Astrocyte of the cerebellum (primary cell): ENCODE measurements at regions not wholly inside any gene's neighbourhood (a gene's known extent, or its start where the extent isn't known, plus 50 kb on each side); places are given as distances from the start of the nearest gene placed in this dataset.

ENCODE experiments used
- DNase-seq: peaks from one replicate; pipeline ENCODE4 v3.0.0-alpha.2; 2011; ENCODE audit warnings: low read depth
- H3K4me3 ChIP-seq: 2 replicates; pipeline ENCODE4 v1.5.1; 2011; ENCODE audit warnings: mild to moderate bottlenecking, low read depth, low read length, moderate library complexity
- CTCF ChIP-seq: IDR thresholded peaks from 2 replicates; pipeline ENCODE4 v1.5.1; 2012; ENCODE audit warnings: low read length, low read depth, moderate library complexity, mild to moderate bottlenecking; ENCODE audit errors: missing control alignments
- in situ Hi-C: cut with HindIII; loops from 2 replicates; pipeline ENCODE4 v1.10.0; 2017; ENCODE audit warnings: low sequenced_read_pairs

- TF ChIP-seq CTCF, result no peak
- in situ Hi-C loops, result no loop called here
These were observed 69.7 kb downstream of the TMEM174 start for GRCh38 chr5:73242735-73243134.

GRCh38 chr5:73238873-73239272 lies 65.9 kb downstream of the TMEM174 start:
- in situ Hi-C loops, result loop anchor here (10.0 kb wide), 2 partner anchors 186 to 324 kb away; no protein-coding TSS in a partner anchor
- no peak for TF ChIP-seq CTCF
- no peak overlapping the region for H3K4me3 ChIP-seq
- DNase-seq, result no peak

More at GRCh38 chr5:73242735-73243134, 69.7 kb downstream of the TMEM174 start:
- no peak overlapping the region for H3K4me3 ChIP-seq
- DNase-seq, result no peak

- no peak for TF ChIP-seq CTCF
- in situ Hi-C loops, result loop anchor here (10.0 kb wide), 2 partner anchors 188 to 322 kb away; no protein-coding TSS in a partner anchor
- DNase-seq, result no peak
- no peak overlapping the region for H3K4me3 ChIP-seq
These were observed 63.6 kb downstream of the TMEM174 start for GRCh38 chr5:73236541-73237128.

GRCh38 chr5:73234204-73234555 lies 61.2 kb downstream of the TMEM174 start:
- in situ Hi-C loops, result loop anchor here (10.0 kb wide), 2 partner anchors 191 to 319 kb away; no protein-coding TSS in a partner anchor
- no peak for DNase-seq
- TF ChIP-seq CTCF, result no peak
- H3K4me3 ChIP-seq, result no peak overlapping the region

GRCh38 chr5:73233461-73234203 lies 60.6 kb downstream of the TMEM174 start:
- no peak for DNase-seq
- in situ Hi-C loops, result loop anchor here (10.0 kb wide), 2 partner anchors 191 to 319 kb away; no protein-coding TSS in a partner anchor
- TF ChIP-seq CTCF, result no peak
- peak overlapping the region; percentile 15 for H3K4me3 ChIP-seq

GRCh38 chr5:73233053-73233460 lies 60.1 kb downstream of the TMEM174 start:
- DNase-seq, result no peak
- in situ Hi-C loops, result loop anchor here (10.0 kb wide), 2 partner anchors 192 to 318 kb away; no protein-coding TSS in a partner anchor
- TF ChIP-seq CTCF, result no peak
- H3K4me3 ChIP-seq, result no peak overlapping the region
